Neural cell (in vitro differentiated cells): ENCODE measurements at regions not wholly inside any gene's neighbourhood (a gene's known extent, or its start where the extent isn't known, plus 50 kb on each side); places are given as distances from the start of the nearest gene placed in this dataset.

ENCODE experiments used
- H2AFZ ChIP-seq: fragments of 200-600, 300-800 bp; sonication (generic), shearing (Covaris generic); 2 replicates; pipeline ENCODE4 v1.6.0; 2014; ENCODE audit warnings: low read depth, mild to moderate bottlenecking, antibody characterized with exemption, low read length, moderate library complexity
- H3F3A ChIP-seq: fragments of 200-600 bp; shearing (Covaris generic); 2 replicates; pipeline ENCODE4 v1.6.1; 2016; ENCODE audit warnings: mild to moderate bottlenecking, moderate library complexity, mixed read lengths, antibody characterized with exemption, low read length; ENCODE audit not compliant: insufficient read depth, poor library complexity, severe bottlenecking
- H3K27ac ChIP-seq: fragments of 200-600, 300-800 bp; sonication (generic), shearing (Covaris generic); 2 replicates; pipeline ENCODE4 v1.5.1; 2014; ENCODE audit warnings: mild to moderate bottlenecking, low read length, moderate library complexity
- H3K27me3 ChIP-seq: fragments of 300-800, 200-600 bp; sonication (generic), shearing (Covaris generic); 2 replicates; pipeline ENCODE4 v1.6.0; 2014; ENCODE audit warnings: mild to moderate bottlenecking, low read depth, low read length, moderate library complexity; ENCODE audit not compliant: insufficient read depth
- H3K36me3 ChIP-seq: fragments of 300-800, 200-600 bp; sonication (generic), shearing (Covaris generic); 2 replicates; pipeline ENCODE4 v1.5.1; 2014; ENCODE audit warnings: mild to moderate bottlenecking, antibody characterized with exemption, low read length, moderate library complexity; ENCODE audit not compliant: insufficient read depth
- H3K4me2 ChIP-seq: fragments of 300-800, 200-600 bp; sonication (generic), shearing (Covaris generic); 2 replicates; pipeline ENCODE4 v1.6.0; 2014; ENCODE audit warnings: mild to moderate bottlenecking, low read length
- H3K4me3 ChIP-seq: fragments of 300-800, 200-600 bp; sonication (generic), shearing (Covaris generic); 2 replicates; pipeline ENCODE4 v1.5.1; 2014; ENCODE audit warnings: mild to moderate bottlenecking, low read length, moderate library complexity
- H3K79me2 ChIP-seq: fragments of 200-600 bp; shearing (Covaris generic); replicated peaks from 2 replicates; pipeline ENCODE4 v1.6.0; 2014; ENCODE audit warnings: mild to moderate bottlenecking, low read length, moderate library complexity; ENCODE audit not compliant: insufficient read depth
- H3K9ac ChIP-seq: fragments of 300-800, 200-600 bp; sonication (generic), shearing (Covaris generic); 2 replicates; pipeline ENCODE4 v1.6.1; 2016; ENCODE audit warnings: mild to moderate bottlenecking, low read length, mixed read lengths
- H3K9me2 ChIP-seq: fragments of 200-600 bp; shearing (Covaris generic); 2 replicates; pipeline ENCODE4 v1.6.1; 2016; ENCODE audit warnings: mild to moderate bottlenecking, low read length, mixed read lengths; ENCODE audit not compliant: insufficient read depth
- H3K9me3 ChIP-seq: fragments of 200-600, 300-800 bp; sonication (generic), shearing (Covaris generic); 2 replicates; pipeline ENCODE4 v1.6.1; 2016; ENCODE audit warnings: mild to moderate bottlenecking, mixed run types, low read length, moderate library complexity, mixed read lengths
- H4K20me1 ChIP-seq: fragments of 200-600 bp; shearing (Covaris generic); 2 replicates; pipeline ENCODE4 v1.6.1; 2016; ENCODE audit warnings: mild to moderate bottlenecking, mixed run types; ENCODE audit not compliant: insufficient read depth
- CTCF ChIP-seq: fragments of 450-650 bp; IDR thresholded peaks from 2 replicates; pipeline ENCODE4 v1.5.1; 2014; ENCODE audit warnings: antibody characterized with exemption, mild to moderate bottlenecking, moderate library complexity; ENCODE audit not compliant: poor library complexity, severe bottlenecking
- EP300 ChIP-seq: fragments of 450-650 bp; conservative IDR thresholded peaks from 2 replicates; pipeline ENCODE4 v1.6.1; 2014; ENCODE audit warnings: antibody characterized with exemption, mild to moderate bottlenecking, moderate library complexity; ENCODE audit not compliant: poor library complexity, severe bottlenecking
- EZH2 ChIP-seq: fragments of 200-600, 300-800 bp; shearing (Covaris generic), sonication (generic); IDR thresholded peaks from 2 replicates; pipeline ENCODE4 v1.6.1; 2014; ENCODE audit warnings: antibody characterized with exemption, low read length, borderline replicate concordance, mild to moderate bottlenecking; ENCODE audit not compliant: insufficient read depth, poor library complexity, severe bottlenecking
- POLR2AphosphoS5 ChIP-seq: IDR thresholded peaks from 2 replicates; pipeline ENCODE4 v1.6.1; 2012
- RAD21 ChIP-seq: fragments of 450-650 bp; conservative IDR thresholded peaks from 2 replicates; pipeline ENCODE4 v1.6.1; 2014; ENCODE audit warnings: antibody characterized with exemption, mild to moderate bottlenecking, moderate library complexity
- REST ChIP-seq: IDR thresholded peaks from 2 replicates; pipeline ENCODE4 v1.6.1; 2012; ENCODE audit warnings: borderline replicate concordance
- SMC3 ChIP-seq: fragments of 450-650 bp; conservative IDR thresholded peaks from 2 replicates; pipeline ENCODE4 v1.6.1; 2014; ENCODE audit warnings: antibody characterized with exemption, mild to moderate bottlenecking, moderate library complexity; ENCODE audit not compliant: poor library complexity

GRCh38 chr11:11025087-11025486 is 167.2 kb upstream of the ZBED5 start:
- H3K9me3 ChIP-seq = no peaks in the 10 kb centered on the region
- H3K4me3 ChIP-seq = no peak overlapping the region
- no peaks in the 10 kb centered on the region for H3K36me3 ChIP-seq
- TF ChIP-seq CTCF = no peak
- no peak for TF ChIP-seq EP300
- no peak for TF ChIP-seq SMC3
- no peak for TF ChIP-seq REST
- no peak for TF ChIP-seq POLR2AphosphoS5
- no peak for TF ChIP-seq EZH2
- no peaks in the 10 kb centered on the region for H3K79me2 ChIP-seq
- no peaks in the 10 kb centered on the region for H3K9me2 ChIP-seq
- no peaks in the 10 kb centered on the region for H4K20me1 ChIP-seq
- H3K4me2 ChIP-seq = no peak overlapping the region
- no peaks in the 10 kb centered on the region for H3F3A ChIP-seq
- H3K27me3 ChIP-seq = no peaks in the 10 kb centered on the region
- H3K27ac ChIP-seq = no peak overlapping the region
- no peak overlapping the region for H3K9ac ChIP-seq
- H2AFZ ChIP-seq = no peak overlapping the region

- no peaks in the 10 kb centered on the region for H3K9me2 ChIP-seq
- no peaks in the 10 kb centered on the region for H3K79me2 ChIP-seq
- no peak overlapping the region for H3K27ac ChIP-seq
- no peaks in the 10 kb centered on the region for H3K36me3 ChIP-seq
- no peak overlapping the region for H3K4me2 ChIP-seq
- no peak overlapping the region for H3K4me3 ChIP-seq
- no peaks in the 10 kb centered on the region for H4K20me1 ChIP-seq
- H3K9me3 ChIP-seq = no peaks in the 10 kb centered on the region
- TF ChIP-seq SMC3 (peak; percentile 51), RAD21 (peak; percentile 32), CTCF (peak; percentile 42), EZH2 (no peak)
- no peaks in the 10 kb centered on the region for H3F3A ChIP-seq
- no peaks in the 10 kb centered on the region for H3K27me3 ChIP-seq
- H3K9ac ChIP-seq = no peak overlapping the region
- no peak overlapping the region for H2AFZ ChIP-seq
These were observed 164.4 kb upstream of the ZBED5 start for GRCh38 chr11:11022125-11022730.
